HepG2 (cell line): ENCODE measurements at regions not wholly inside any gene's neighbourhood (a gene's known extent, or its start where the extent isn't known, plus 50 kb on each side); places are given as distances from the start of the nearest gene placed in this dataset.

Experiments
- ATAC-seq: fragments of 200-7000 bp; cut with Tn5 transposase; 3 replicates; pipeline ENCODE4 v1.9.1; 2020; ENCODE audit warnings: mild to moderate bottlenecking, moderate library complexity
- BruUV-seq: library from RNA; stranded (reverse); fragments of 400-500 nt; replicated peaks from 2 replicates; lab custom pipeline; 2021; lab: Mats Ljungman, UMichigan
- CTCF ChIA-PET: fragments of 300-600 bp; formaldehyde crosslinking; extraction: SDS; loops from one replicate; lab custom pipeline; 2021; ENCODE audit warnings: low total read pairs, inconsistent platforms, low intra/inter-chr PET ratio; lab: Yijun Ruan, JAX
- POLR2A ChIA-PET: fragments of 350-600 bp; sonication (Branson Sonifier 250); formaldehyde crosslinking; loops from one replicate; lab custom pipeline; 2020; ENCODE audit warnings: antibody characterized with exemption, inconsistent platforms; lab: Yijun Ruan, JAX
- DNase-seq: peaks from one replicate; pipeline ENCODE4 v3.0.0-alpha.2; 2015; ENCODE audit warnings: low spot score
- FAIRE-seq: peaks from 3 replicates; lab custom pipeline; 2011; peaks lifted over from hg19 to GRCh38; lab: Jason Lieb, UNC
- H2AFZ ChIP-seq: one replicate; pipeline ENCODE4 v1.6.1; 2011; ENCODE audit warnings: low read length, inconsistent platforms
- H3K27ac ChIP-seq: fragments of 300-600 bp; 3 replicates; pipeline ENCODE4 v1.8.0; 2011; ENCODE audit warnings: mixed run types, mild to moderate bottlenecking, mixed read lengths, low read length, inconsistent platforms; ENCODE audit not compliant: insufficient read depth; ENCODE audit errors: extremely low read length
- H3K27me3 ChIP-seq, 2 experiments: fragments of 200-600 bp in 1 of 2; 2 replicates in 1 of 2; 3 replicates in 1 of 2; pipeline versions ENCODE4 v1.6.0 to v1.8.0; 2011; ENCODE audit warnings: low read length in 2 of 2, mild to moderate bottlenecking in 2 of 2, moderate library complexity in 2 of 2, inconsistent platforms in 1 of 2; ENCODE audit not compliant: insufficient read depth in 2 of 2, control insufficient read depth in 1 of 2
- H3K36me3 ChIP-seq, 2 experiments: fragments of 200-600 bp in 1 of 2; replicated peaks in 1 of 2; 2 replicates in 1 of 2; 3 replicates in 1 of 2; pipeline versions ENCODE4 v1.5.1 to v1.8.0; 2011; ENCODE audit warnings: low read length in 2 of 2, inconsistent platforms in 1 of 2; ENCODE audit not compliant: insufficient read depth in 2 of 2, control insufficient read depth in 1 of 2
- H3K4me1 ChIP-seq: 2 replicates; pipeline ENCODE4 v1.5.1; 2012; ENCODE audit warnings: low read length, inconsistent platforms; ENCODE audit not compliant: insufficient read depth
- H3K4me2 ChIP-seq: 2 replicates; pipeline ENCODE4 v1.6.0; 2011; ENCODE audit warnings: low read depth, low read length, inconsistent platforms
- H3K4me3 ChIP-seq, 3 experiments: fragments of 200-600 bp in 1 of 3; sonication (generic), shearing (Covaris generic) in 1 of 3; replicated peaks in 1 of 3; 2 replicates each; pipeline ENCODE4 v1.5.1; 2011 to 2016; ENCODE audit warnings: low read length in 3 of 3, inconsistent platforms in 2 of 3, low read depth in 2 of 3, mild to moderate bottlenecking in 2 of 3, control low read depth in 1 of 3, mixed read lengths in 1 of 3; ENCODE audit not compliant: insufficient read depth in 1 of 3
- H3K79me2 ChIP-seq: one replicate; pipeline ENCODE4 v1.6.1; 2011; ENCODE audit warnings: low read length, inconsistent platforms; ENCODE audit not compliant: insufficient read depth
- H3K9ac ChIP-seq: 2 replicates; pipeline ENCODE4 v1.6.0; 2011; ENCODE audit warnings: mild to moderate bottlenecking, low read depth, low read length, inconsistent platforms; ENCODE audit not compliant: insufficient read depth
- H3K9me3 ChIP-seq: 2 replicates; pipeline ENCODE4 v1.5.1; 2012; ENCODE audit warnings: mild to moderate bottlenecking, low read length
- H4K20me1 ChIP-seq: 2 replicates; pipeline ENCODE4 v1.6.0; 2011; ENCODE audit warnings: inconsistent platforms, mild to moderate bottlenecking, low read length, moderate library complexity; ENCODE audit not compliant: insufficient read depth
- ELF1 ChIP-seq: sonication (generic); formaldehyde crosslinking; IDR thresholded peaks from 2 replicates; pipeline ENCODE4 v1.4.0; 2020; ENCODE audit warnings: missing genetic modification reagents
- GATAD1 ChIP-seq: IDR thresholded peaks from 2 replicates; pipeline ENCODE4 v1.6.1; 2016; ENCODE audit warnings: missing genetic modification reagents, missing compliant biosample characterization
- PHF8 ChIP-seq: sonication (generic); formaldehyde crosslinking; IDR thresholded peaks from 2 replicates; pipeline ENCODE4 v1.5.0; 2020; ENCODE audit warnings: missing genetic modification reagents
- ZBTB42 ChIP-seq: sonication (generic); formaldehyde crosslinking; IDR thresholded peaks from 2 replicates; pipeline ENCODE4 v1.5.0; 2020; ENCODE audit warnings: mild to moderate bottlenecking, missing genetic modification reagents
- ZNF510 ChIP-seq: sonication (generic); formaldehyde crosslinking; IDR thresholded peaks from 2 replicates; pipeline ENCODE4 v1.4.0; 2020; ENCODE audit warnings: low read depth, mild to moderate bottlenecking, missing genetic modification reagents
- in situ Hi-C: cut with HindIII; loops from 2 replicates; pipeline ENCODE4 v1.10.0; 2017; ENCODE audit warnings: low pct_unique_long_range_greater_than_20kb; ENCODE audit not compliant: extremely low pct_ligation_motif_present
- intact Hi-C: fragments of 100-400 bp; cut with micrococcal nuclease; formaldehyde crosslinking; loops from one replicate; pipeline ENCODE4 v1.10.0; 2022; ENCODE audit not compliant: unreplicated experiment
- TF ChIP-seq, protein P1 (sequence below): sonication (generic); formaldehyde crosslinking; IDR thresholded peaks from 2 replicates; pipeline ENCODE4 v1.5.1; 2020; ENCODE audit warnings: mild to moderate bottlenecking, missing genetic modification reagents
- TF ChIP-seq, protein P2 (sequence below): IDR thresholded peaks from 2 replicates; pipeline ENCODE4 v1.6.1; 2016; ENCODE audit warnings: control low read depth
- TF ChIP-seq, protein P3 (sequence below): IDR thresholded peaks from 2 replicates; pipeline ENCODE4 v1.6.1; 2016; ENCODE audit warnings: low read depth, borderline replicate concordance

DNA sequence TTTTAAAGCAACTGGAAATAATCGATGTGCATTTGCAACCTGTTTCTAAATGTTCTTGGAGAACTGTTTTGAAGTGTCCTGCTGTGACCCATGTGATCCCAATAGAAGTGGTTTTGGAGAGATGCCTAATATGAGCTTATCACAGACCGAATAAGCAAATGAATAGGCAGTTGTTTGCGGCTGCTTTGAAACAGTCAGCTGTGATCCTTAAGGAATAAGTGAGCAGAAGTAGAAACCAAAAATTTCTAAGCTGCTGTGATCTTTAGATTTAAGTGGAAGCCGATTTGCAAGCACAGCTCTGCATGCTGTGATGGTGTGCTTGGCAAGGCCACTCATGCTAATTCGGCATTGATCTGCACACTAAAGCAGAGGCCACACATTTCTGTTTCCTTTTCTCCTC lies 329.5 kb upstream of the DUSP10 start (continued):
- TF ChIP-seq GATAD1 (CRISPR knock-in tag) (no peak), ELF1 (CRISPR knock-in tag) (no peak)
- TF ChIP-seq, protein P1, sequence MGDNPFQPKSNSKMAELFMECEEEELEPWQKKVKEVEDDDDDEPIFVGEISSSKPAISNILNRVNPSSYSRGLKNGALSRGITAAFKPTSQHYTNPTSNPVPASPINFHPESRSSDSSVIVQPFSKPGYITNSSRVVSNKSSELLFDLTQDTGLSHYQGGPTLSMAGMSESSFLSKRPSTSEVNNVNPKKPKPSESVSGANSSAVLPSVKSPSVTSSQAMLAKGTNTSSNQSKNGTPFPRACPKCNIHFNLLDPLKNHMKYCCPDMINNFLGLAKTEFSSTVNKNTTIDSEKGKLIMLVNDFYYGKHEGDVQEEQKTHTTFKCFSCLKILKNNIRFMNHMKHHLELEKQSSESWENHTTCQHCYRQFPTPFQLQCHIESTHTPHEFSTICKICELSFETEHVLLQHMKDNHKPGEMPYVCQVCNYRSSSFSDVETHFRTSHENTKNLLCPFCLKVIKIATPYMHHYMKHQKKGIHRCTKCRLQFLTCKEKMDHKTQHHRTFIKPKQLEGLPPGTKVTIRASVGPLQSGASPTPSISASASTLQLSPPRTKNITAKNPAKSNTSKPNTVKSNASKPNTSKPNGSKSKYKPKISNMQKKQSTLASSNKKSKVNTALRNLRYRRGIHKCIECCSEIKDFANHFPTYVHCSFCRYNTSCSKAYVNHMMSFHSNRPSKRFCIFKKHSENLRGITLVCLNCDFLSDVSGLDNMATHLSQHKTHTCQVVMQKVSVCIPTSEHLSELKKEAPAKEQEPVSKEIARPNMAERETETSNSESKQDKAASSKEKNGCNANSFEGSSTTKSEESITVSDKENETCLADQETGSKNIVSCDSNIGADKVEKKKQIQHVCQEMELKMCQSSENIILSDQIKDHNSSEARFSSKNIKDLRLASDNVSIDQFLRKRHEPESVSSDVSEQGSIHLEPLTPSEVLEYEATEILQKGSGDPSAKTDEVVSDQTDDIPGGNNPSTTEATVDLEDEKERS (CRISPR knock-in tag) = no peak

DNA sequence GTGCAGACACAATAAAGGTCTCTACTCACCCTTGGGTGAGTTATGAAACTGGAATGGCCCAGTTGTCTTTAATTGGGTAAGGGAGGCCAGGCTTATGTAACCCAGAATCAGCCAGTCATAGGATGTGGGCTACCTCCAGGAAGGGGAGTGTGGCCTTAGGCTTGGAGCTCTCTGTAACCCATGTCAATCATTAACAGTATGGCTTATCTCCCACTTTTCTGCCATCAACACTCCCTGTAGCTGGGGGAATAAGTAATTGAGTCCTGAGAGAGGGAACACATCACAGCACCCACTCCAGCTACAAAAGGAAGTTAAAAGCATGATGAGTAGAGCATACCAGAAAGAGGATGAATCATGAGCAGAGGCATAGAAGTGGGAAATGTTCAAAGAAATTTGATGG lies 327.0 kb upstream of the DUSP10 start:
- Histone ChIP-seq H3K79me2 (no peaks in the 10 kb centered on the region), H3K4me3 (no peak overlapping the region), H3K27ac (no peak overlapping the region), H3K4me2 (no peak overlapping the region), H2AFZ (no peak overlapping the region), H4K20me1 (no peaks in the 10 kb centered on the region), H3K4me1 (peaks cover 9% of the 10 kb centered on the region; the same call in 1 of the 2 replicates), H3K9ac (no peak overlapping the region), H3K36me3 (no peaks in the 10 kb centered on the region), H3K9me3 (peaks cover 41% of the 10 kb centered on the region), H3K27me3 (no peaks in the 10 kb centered on the region)
- ChIA-PET CTCF (no interaction called here), POLR2A (no interaction called here)
- TF ChIP-seq ZNF510 (CRISPR knock-in tag) (no peak), ZBTB42 (no peak), PHF8 (CRISPR knock-in tag) (no peak)
- TF ChIP-seq, protein P2, sequence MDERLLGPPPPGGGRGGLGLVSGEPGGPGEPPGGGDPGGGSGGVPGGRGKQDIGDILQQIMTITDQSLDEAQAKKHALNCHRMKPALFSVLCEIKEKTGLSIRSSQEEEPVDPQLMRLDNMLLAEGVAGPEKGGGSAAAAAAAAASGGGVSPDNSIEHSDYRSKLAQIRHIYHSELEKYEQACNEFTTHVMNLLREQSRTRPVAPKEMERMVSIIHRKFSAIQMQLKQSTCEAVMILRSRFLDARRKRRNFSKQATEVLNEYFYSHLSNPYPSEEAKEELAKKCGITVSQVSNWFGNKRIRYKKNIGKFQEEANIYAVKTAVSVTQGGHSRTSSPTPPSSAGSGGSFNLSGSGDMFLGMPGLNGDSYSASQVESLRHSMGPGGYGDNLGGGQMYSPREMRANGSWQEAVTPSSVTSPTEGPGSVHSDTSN (CRISPR knock-in tag) = peak; percentile 68
- TF ChIP-seq, protein P3, sequence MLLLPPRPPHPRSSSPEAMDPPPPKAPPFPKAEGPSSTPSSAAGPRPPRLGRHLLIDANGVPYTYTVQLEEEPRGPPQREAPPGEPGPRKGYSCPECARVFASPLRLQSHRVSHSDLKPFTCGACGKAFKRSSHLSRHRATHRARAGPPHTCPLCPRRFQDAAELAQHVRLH (CRISPR knock-in tag) = no peak
- in situ Hi-C loops (no loop called here), intact Hi-C loops (no loop called here)
- no peak for DNase-seq
- FAIRE-seq = no peak
- peak; percentile 45; the same call in 1 of the 3 replicates for ATAC-seq
- no TSS peak for BruUV-seq
